H1 (cell line): ENCODE measurements at regions not wholly inside any gene's neighbourhood (a gene's known extent, or its start where the extent isn't known, plus 50 kb on each side); places are given as distances from the start of the nearest gene placed in this dataset.

Experiments
- CTCF ChIA-PET: fragments of 300-600 bp; sonication (Branson Sonifier 250); formaldehyde crosslinking; loops from one replicate; lab custom pipeline; 2021; ENCODE audit not compliant: partially characterized antibody; lab: Charles Lee
- POLR2A ChIA-PET: fragments of 300-600 bp; sonication (Branson Sonifier 250); formaldehyde crosslinking; loops from one replicate; lab custom pipeline; 2021; ENCODE audit warnings: inconsistent platforms; ENCODE audit not compliant: partially characterized antibody; lab: Charles Lee
- DNase-seq, 2 experiments: peaks; one replicate each; pipeline versions ENCODE4 v3.0.0 to v3.0.0-alpha.2; 2010 to 2022; ENCODE audit warnings: low spot score in 2 of 2, low read depth in 1 of 2, mixed read lengths in 1 of 2
- FAIRE-seq: peaks from 2 replicates; lab custom pipeline; 2011; peaks lifted over from hg19 to GRCh38; lab: Jason Lieb, UNC
- H2AFZ ChIP-seq: 2 replicates; pipeline ENCODE4 v1.8.1; 2012; ENCODE audit warnings: low read length, inconsistent platforms
- H2AK5ac ChIP-seq: 2 replicates; pipeline ENCODE4 v1.6.1; 2013; ENCODE audit warnings: low read depth, low read length
- H2BK120ac ChIP-seq: replicated peaks from 2 replicates; pipeline ENCODE3; 2013; ENCODE audit warnings: low read depth, low read length, inconsistent platforms
- H2BK12ac ChIP-seq: 2 replicates; pipeline ENCODE4 v1.6.1; 2013; ENCODE audit warnings: low read depth, low read length
- H2BK15ac ChIP-seq: 2 replicates; pipeline ENCODE4 v1.6.1; 2013; ENCODE audit warnings: low read length
- H2BK20ac ChIP-seq: 2 replicates; pipeline ENCODE4 v1.6.1; 2013; ENCODE audit warnings: low read length
- H2BK5ac ChIP-seq: 2 replicates; pipeline ENCODE4 v1.6.1; 2013; ENCODE audit warnings: low read depth, low read length
- H3K14ac ChIP-seq: 2 replicates; pipeline ENCODE4 v1.6.1; 2013; ENCODE audit warnings: inconsistent platforms; ENCODE audit not compliant: insufficient read length
- H3K18ac ChIP-seq: 2 replicates; pipeline ENCODE4 v1.6.1; 2013; ENCODE audit warnings: low read length; ENCODE audit errors: extremely low read depth
- H3K23ac ChIP-seq: 2 replicates; pipeline ENCODE4 v1.6.1; 2013; ENCODE audit warnings: inconsistent platforms; ENCODE audit not compliant: insufficient read length
- H3K23me2 ChIP-seq: 2 replicates; pipeline ENCODE4 v1.6.1; 2013; ENCODE audit warnings: low read depth, low read length
- H3K27ac ChIP-seq: 2 replicates; pipeline ENCODE4 v1.6.1; 2011; ENCODE audit warnings: low read depth, low read length, inconsistent platforms
- H3K27me3 ChIP-seq, 4 experiments: replicated peaks in 1 of 4; 1 replicate in 1 of 4; 2 replicates in 3 of 4; pipeline versions ENCODE4 v1.6.1 to v1.8.1; 2011 to 2013; ENCODE audit warnings: low read length in 3 of 4, mild to moderate bottlenecking in 3 of 4, inconsistent platforms in 2 of 4, mixed read lengths in 2 of 4, moderate library complexity in 1 of 4; ENCODE audit not compliant: control insufficient read depth in 3 of 4, insufficient read depth in 3 of 4; ENCODE audit errors: extremely low read depth in 1 of 4
- H3K36me3 ChIP-seq, 4 experiments: 2 replicates each; pipeline versions ENCODE4 v1.6.1 to v1.8.1; 2011 to 2013; ENCODE audit warnings: mild to moderate bottlenecking in 4 of 4, low read length in 3 of 4, moderate library complexity in 2 of 4, control low read depth in 1 of 4, inconsistent platforms in 1 of 4; ENCODE audit not compliant: insufficient read depth in 4 of 4, control insufficient read depth in 2 of 4
- H3K4ac ChIP-seq: replicated peaks from 2 replicates; pipeline ENCODE3; 2013; ENCODE audit warnings: low read length, low read depth, mixed read lengths, inconsistent platforms; ENCODE audit not compliant: insufficient read length
- H3K4me1 ChIP-seq, 4 experiments: replicated peaks in 1 of 4; 1 replicate in 1 of 4; 2 replicates in 3 of 4; pipeline versions ENCODE4 v1.6.1 to v1.8.1; 2011 to 2013; ENCODE audit warnings: low read length in 3 of 4, inconsistent platforms in 2 of 4, mixed read lengths in 1 of 4; ENCODE audit not compliant: insufficient read depth in 4 of 4, control insufficient read depth in 3 of 4
- H3K4me2 ChIP-seq, 2 experiments: 2 replicates each; pipeline versions ENCODE4 v1.6.1 to v1.8.1; 2011 to 2013; ENCODE audit warnings: low read depth in 2 of 2, low read length in 2 of 2, control low read depth in 1 of 2, inconsistent platforms in 1 of 2, mild to moderate bottlenecking in 1 of 2; ENCODE audit not compliant: insufficient read depth in 1 of 2
- H3K4me3 ChIP-seq, 4 experiments: fragments of 200-600, 300-600 bp in 1 of 4; sonication (generic), shearing (Covaris generic), sonication (Bioruptor Twin) in 1 of 4; 2 replicates each; pipeline versions ENCODE4 v1.5.1 to v1.8.1; 2011 to 2016; ENCODE audit warnings: low read length in 4 of 4, low read depth in 3 of 4, control low read depth in 2 of 4, inconsistent platforms in 2 of 4, mild to moderate bottlenecking in 2 of 4, mixed read lengths in 1 of 4, moderate library complexity in 1 of 4; ENCODE audit not compliant: insufficient read depth in 2 of 4; ENCODE audit errors: extremely low read depth in 1 of 4
- H3K56ac ChIP-seq: replicated peaks from 2 replicates; pipeline ENCODE3; 2013; ENCODE audit warnings: low read depth, mild to moderate bottlenecking, mixed read lengths, low read length, inconsistent platforms; ENCODE audit not compliant: insufficient read length
- H3K79me1 ChIP-seq: 2 replicates; pipeline ENCODE4 v1.6.1; 2013; ENCODE audit warnings: low read depth, low read length, control low read depth
- H3K79me2 ChIP-seq, 2 experiments: 2 replicates each; pipeline versions ENCODE4 v1.6.1 to v1.8.1; 2012 to 2013; ENCODE audit warnings: low read length in 2 of 2, mild to moderate bottlenecking in 2 of 2, inconsistent platforms in 1 of 2; ENCODE audit not compliant: insufficient read depth in 2 of 2, control insufficient read depth in 1 of 2
- H3K9ac ChIP-seq, 4 experiments: replicated peaks in 1 of 4; 1 replicate in 1 of 4; 2 replicates in 3 of 4; pipeline versions ENCODE4 v1.6.1 to v1.8.1; 2011 to 2013; ENCODE audit warnings: low read depth in 3 of 4, low read length in 3 of 4, control low read depth in 2 of 4, mild to moderate bottlenecking in 2 of 4, moderate library complexity in 2 of 4, inconsistent platforms in 1 of 4; ENCODE audit errors: extremely low read depth in 1 of 4
- H3K9me3 ChIP-seq, 2 experiments: 2 replicates each; pipeline versions ENCODE4 v1.6.1 to v1.8.1; 2012 to 2013; ENCODE audit warnings: mild to moderate bottlenecking in 2 of 2, moderate library complexity in 2 of 2, control low read depth in 1 of 2, inconsistent platforms in 1 of 2, low read depth in 1 of 2, low read length in 1 of 2, mixed read lengths in 1 of 2; ENCODE audit not compliant: insufficient read depth in 2 of 2
- H4K20me1 ChIP-seq, 2 experiments: replicated peaks in 1 of 2; 2 replicates each; pipeline versions ENCODE3 to v1.8.1; 2011 to 2013; ENCODE audit warnings: inconsistent platforms in 2 of 2, low read length in 2 of 2, mild to moderate bottlenecking in 1 of 2; ENCODE audit not compliant: insufficient read depth in 2 of 2, control insufficient read depth in 1 of 2
- H4K5ac ChIP-seq: 2 replicates; pipeline ENCODE4 v1.6.1; 2013; ENCODE audit warnings: low read length, low read depth, mixed read lengths, inconsistent platforms; ENCODE audit not compliant: insufficient read length
- H4K8ac ChIP-seq: 2 replicates; pipeline ENCODE4 v1.8.0; 2013; ENCODE audit warnings: mild to moderate bottlenecking, moderate library complexity, low read length, inconsistent platforms; ENCODE audit not compliant: insufficient read depth; ENCODE audit errors: extremely low read depth
- H4K91ac ChIP-seq: replicated peaks from 2 replicates; pipeline ENCODE3; 2013; ENCODE audit warnings: low read length, mixed read lengths, inconsistent platforms; ENCODE audit not compliant: insufficient read length
- ASH2L ChIP-seq: fragments of 200-600, 300-600 bp; sonication (generic); IDR thresholded peaks from one replicate; pipeline ENCODE4 v1.7.1; 2017; ENCODE audit warnings: low read length
- CEBPB ChIP-seq: IDR thresholded peaks from 2 replicates; pipeline ENCODE4 v1.6.1; 2012; ENCODE audit warnings: low read depth, low read length
- CHD2 ChIP-seq: IDR thresholded peaks from 2 replicates; pipeline ENCODE4 v1.6.1; 2012; ENCODE audit warnings: low read length, improper control_type of control experiment
- FOSL1 ChIP-seq: IDR thresholded peaks from 2 replicates; pipeline ENCODE4 v1.6.1; 2011; ENCODE audit warnings: mild to moderate bottlenecking, low read depth, low read length, moderate library complexity; ENCODE audit not compliant: insufficient read depth
- JUN ChIP-seq: IDR thresholded peaks from 2 replicates; pipeline ENCODE4 v1.6.1; 2011; ENCODE audit warnings: low read depth, mild to moderate bottlenecking, improper control_type of control experiment, low read length
- KDM5A ChIP-seq: fragments of 200-600 bp; IDR thresholded peaks from 2 replicates; pipeline ENCODE4 v1.7.1; 2012; ENCODE audit warnings: mild to moderate bottlenecking, low read length, inconsistent platforms, mixed read lengths
- RAD21 ChIP-seq, 2 experiments: IDR thresholded peaks in 1 of 2; conservative IDR thresholded peaks in 1 of 2; 2 replicates each; pipeline ENCODE4 v1.6.1; 2011; ENCODE audit warnings: low read depth in 2 of 2, low read length in 2 of 2, improper control_type of control experiment in 1 of 2, inconsistent platforms in 1 of 2, mild to moderate bottlenecking in 1 of 2, moderate library complexity in 1 of 2
- RXRA ChIP-seq: IDR thresholded peaks from 2 replicates; pipeline ENCODE4 v1.6.1; 2011; ENCODE audit warnings: low read depth, mild to moderate bottlenecking, low read length, moderate library complexity; ENCODE audit not compliant: insufficient read depth
- SUZ12 ChIP-seq: fragments of 200-600 bp; sonication (generic); IDR thresholded peaks from 2 replicates; pipeline ENCODE4 v1.6.1; 2012; ENCODE audit warnings: mild to moderate bottlenecking, inconsistent platforms, low read length, moderate library complexity, mixed read lengths
- TAF1 ChIP-seq: IDR thresholded peaks from 2 replicates; pipeline ENCODE4 v1.6.1; 2011; ENCODE audit warnings: mild to moderate bottlenecking, low read depth, low read length
- YY1 ChIP-seq: IDR thresholded peaks from 2 replicates; pipeline ENCODE4 v1.6.1; 2011; ENCODE audit warnings: low read depth, mild to moderate bottlenecking, low read length
- ZNF274 ChIP-seq: IDR thresholded peaks from 2 replicates; pipeline ENCODE4 v1.7.0; 2012; ENCODE audit warnings: low read length, borderline replicate concordance; ENCODE audit errors: extremely low read depth
- WGBS, 2 experiments: shearing (Covaris generic) in 1 of 2; methylation state at CpG; one replicate each; pipeline versions ENCODE4 v1.1.6 to v1.1.7; 2013 to 2015; ENCODE audit warnings: low lambda C conversion rate in 2 of 2, mixed read lengths in 2 of 2, inconsistent platforms in 1 of 2, low coverage in 1 of 2, missing lambda C conversion rate in 1 of 2; ENCODE audit not compliant: insufficient replicate concordance in 2 of 2, insufficient coverage in 1 of 2, insufficient read length in 1 of 2; ENCODE audit errors: extremely low coverage in 1 of 2, missing lambda C conversion rate in 1 of 2; 5-methylcytosine and 5-hydroxymethylcytosine counted together
- TF ChIP-seq, protein P1 (sequence below), 3 experiments: IDR thresholded peaks; 1 replicate in 2 of 3; 2 replicates in 1 of 3; pipeline versions ENCODE4 v1.5.1 to v1.6.1; 2011; ENCODE audit warnings: low read length in 3 of 3, mild to moderate bottlenecking in 3 of 3, inconsistent platforms in 2 of 3, low read depth in 1 of 3, moderate library complexity in 1 of 3; ENCODE audit not compliant: insufficient read depth in 1 of 3; ENCODE audit errors: control extremely low read depth in 1 of 3

DNA sequence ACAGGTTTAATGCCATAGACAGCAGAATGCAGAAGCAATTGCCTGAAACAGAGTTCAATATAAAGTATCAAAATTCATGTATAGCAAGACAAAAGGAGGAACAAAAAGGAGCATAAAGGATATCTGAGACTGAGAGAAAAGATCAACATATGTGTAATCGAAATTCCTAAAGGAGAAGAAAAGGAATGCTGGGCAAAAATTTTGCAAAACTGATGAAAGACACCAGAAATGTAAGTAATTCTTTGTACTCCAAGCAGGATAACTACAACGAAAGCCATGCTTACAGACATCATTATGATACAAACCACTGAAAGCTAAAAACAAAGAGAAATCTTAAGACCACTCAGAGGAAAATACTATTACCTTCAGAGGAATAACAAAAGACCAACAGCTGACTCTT lies 72.8 kb upstream of the MTAP start:
- Histone ChIP-seq H3K4ac (no peak overlapping the region), H2AFZ (no peak overlapping the region), H4K8ac (no peak overlapping the region), H2AK5ac (no peak overlapping the region), H2BK15ac (no peak overlapping the region), H3K56ac (no peak overlapping the region), H3K36me3 (no peaks in the 10 kb centered on the region), H4K5ac (no peak overlapping the region), H3K23me2 (no peaks in the 10 kb centered on the region; the same call in 1 of the 2 replicates), H2BK5ac (no peak overlapping the region), H3K79me2 (no peaks in the 10 kb centered on the region), H3K27ac (no peak overlapping the region), H2BK12ac (no peak overlapping the region), H3K27me3 (no peaks in the 10 kb centered on the region), H3K4me2 (no peak overlapping the region), H3K9ac (no peak overlapping the region), H4K20me1 (no peaks in the 10 kb centered on the region), H2BK120ac (no peak overlapping the region), H3K79me1 (no peaks in the 10 kb centered on the region), H3K18ac (no peak overlapping the region), H3K4me3 (no peak overlapping the region), H3K23ac (no peak overlapping the region), H2BK20ac (no peak overlapping the region), H3K4me1 (no peaks in the 10 kb centered on the region), H4K91ac (no peak overlapping the region), H3K9me3 (no peaks in the 10 kb centered on the region; a peak in 1 of 4 replicates), H3K14ac (no peak overlapping the region)
- ChIA-PET CTCF (interaction anchor here (1.0 kb wide), 1 partner anchor 59 kb away, joined by 3 read pairs; no protein-coding TSS in a partner anchor), POLR2A (no interaction called here)
- DNase-seq (no peak), FAIRE-seq (no peak)
- 84% methylated on average over 2 of the region's 2 CpGs; no CpG with 5 or more reads in 1 of the 2 experiments for WGBS, 2 experiments
- no peak for TF ChIP-seq YY1
- TF ChIP-seq ASH2L, result no peak
- TF ChIP-seq ZNF274, result no peak
- no peak for TF ChIP-seq CHD2
- no peak for TF ChIP-seq SUZ12
- TF ChIP-seq RAD21 (IDR thresholded peaks at IDR 0.05 in 1 of 2, conservative IDR thresholded peaks at IDR 0.05 in 1 of 2; ENCODE audit: low read depth in 2 of 2, low read length in 2 of 2), result no peak
- no peak for TF ChIP-seq RXRA
- TF ChIP-seq FOSL1, result no peak
- TF ChIP-seq CEBPB, result no peak
- no peak for TF ChIP-seq KDM5A
- TF ChIP-seq TAF1, result no peak
- TF ChIP-seq, protein P1, sequence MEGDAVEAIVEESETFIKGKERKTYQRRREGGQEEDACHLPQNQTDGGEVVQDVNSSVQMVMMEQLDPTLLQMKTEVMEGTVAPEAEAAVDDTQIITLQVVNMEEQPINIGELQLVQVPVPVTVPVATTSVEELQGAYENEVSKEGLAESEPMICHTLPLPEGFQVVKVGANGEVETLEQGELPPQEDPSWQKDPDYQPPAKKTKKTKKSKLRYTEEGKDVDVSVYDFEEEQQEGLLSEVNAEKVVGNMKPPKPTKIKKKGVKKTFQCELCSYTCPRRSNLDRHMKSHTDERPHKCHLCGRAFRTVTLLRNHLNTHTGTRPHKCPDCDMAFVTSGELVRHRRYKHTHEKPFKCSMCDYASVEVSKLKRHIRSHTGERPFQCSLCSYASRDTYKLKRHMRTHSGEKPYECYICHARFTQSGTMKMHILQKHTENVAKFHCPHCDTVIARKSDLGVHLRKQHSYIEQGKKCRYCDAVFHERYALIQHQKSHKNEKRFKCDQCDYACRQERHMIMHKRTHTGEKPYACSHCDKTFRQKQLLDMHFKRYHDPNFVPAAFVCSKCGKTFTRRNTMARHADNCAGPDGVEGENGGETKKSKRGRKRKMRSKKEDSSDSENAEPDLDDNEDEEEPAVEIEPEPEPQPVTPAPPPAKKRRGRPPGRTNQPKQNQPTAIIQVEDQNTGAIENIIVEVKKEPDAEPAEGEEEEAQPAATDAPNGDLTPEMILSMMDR (IDR thresholded peaks at IDR 0.05; ENCODE audit: control extremely low read depth in 1 of 3, insufficient read depth in 1 of 3, low read depth in 1 of 3, low read length in 3 of 3), result no peak
- no peak for TF ChIP-seq JUN
